SK-N-SH (cell line): ENCODE measurements at regions not wholly inside any gene's neighbourhood (a gene's known extent, or its start where the extent isn't known, plus 50 kb on each side); places are given as distances from the start of the nearest gene placed in this dataset.

ENCODE experiments used
- CTCF ChIA-PET: fragments of 300-600, 350-600 bp; formaldehyde crosslinking; extraction: SDS; loops from one replicate; lab custom pipeline; 2021; lab: Yijun Ruan, JAX
- POLR2A ChIA-PET: fragments of 350-600 bp; sonication (Branson Sonifier 250); formaldehyde crosslinking; extraction: SDS; loops from one replicate; lab custom pipeline; 2020; ENCODE audit warnings: antibody characterized with exemption, inconsistent platforms; lab: Yijun Ruan, JAX
- DNase-seq: peaks from one replicate; pipeline ENCODE4 v3.0.0; 2012
- H2AFZ ChIP-seq: fragments of 200-600 bp; sonication (generic); 2 replicates; pipeline ENCODE4 v1.8.1; 2016; ENCODE audit warnings: antibody characterized with exemption, mild to moderate bottlenecking, low read depth
- H3F3A ChIP-seq: fragments of 200-600 bp; sonication (generic); replicated peaks from 2 replicates; pipeline ENCODE3; 2016; ENCODE audit warnings: antibody characterized with exemption, mild to moderate bottlenecking; ENCODE audit not compliant: insufficient read depth
- H3K27ac ChIP-seq, 2 experiments: fragments of 200-500 bp in 1 of 2; fragments of 200-600 bp in 1 of 2; sonication (Bioruptor generic) in 1 of 2; sonication (generic), shearing (Covaris generic) in 1 of 2; 2 replicates each; pipeline versions ENCODE4 v1.5.1 to v1.6.1; 2014 to 2016; ENCODE audit warnings: low read depth in 2 of 2, inconsistent platforms in 1 of 2, low read length in 1 of 2, mild to moderate bottlenecking in 1 of 2, mixed read lengths in 1 of 2
- H3K27me3 ChIP-seq: fragments of 200-600 bp; sonication (generic), shearing (Covaris generic); 2 replicates; pipeline ENCODE4 v1.6.1; 2016; ENCODE audit warnings: mixed run types; ENCODE audit not compliant: insufficient read depth
- H3K36me3 ChIP-seq, 2 experiments: fragments of 200-500 bp in 1 of 2; fragments of 200-600 bp in 1 of 2; sonication (Bioruptor generic) in 1 of 2; sonication (generic) in 1 of 2; replicated peaks in 1 of 2; 2 replicates each; pipeline versions ENCODE3 to v1.5.1; 2014 to 2016; ENCODE audit warnings: low read length in 1 of 2, mild to moderate bottlenecking in 1 of 2; ENCODE audit not compliant: insufficient read depth in 2 of 2, control insufficient read depth in 1 of 2
- H3K4me1 ChIP-seq, 2 experiments: fragments of 200-500 bp in 1 of 2; fragments of 200-600 bp in 1 of 2; sonication (Bioruptor generic) in 1 of 2; sonication (generic), shearing (Covaris generic) in 1 of 2; 2 replicates each; pipeline versions ENCODE4 v1.5.1 to v1.6.1; 2014 to 2016; ENCODE audit warnings: low read depth in 1 of 2, low read length in 1 of 2, mixed run types in 1 of 2; ENCODE audit not compliant: insufficient read depth in 2 of 2, control insufficient read depth in 1 of 2
- H3K4me2 ChIP-seq: fragments of 200-600 bp; sonication (generic), shearing (Covaris generic); 2 replicates; pipeline ENCODE4 v1.6.1; 2017; ENCODE audit warnings: mixed run types
- H3K4me3 ChIP-seq, 2 experiments: fragments of 200-500 bp in 1 of 2; fragments of 200-600 bp in 1 of 2; sonication (Bioruptor generic) in 1 of 2; sonication (generic), shearing (Covaris generic) in 1 of 2; 2 replicates each; pipeline versions ENCODE4 v1.5.1 to v1.8.1; 2014 to 2016; ENCODE audit warnings: low read depth in 2 of 2, inconsistent platforms in 1 of 2, low read length in 1 of 2, mild to moderate bottlenecking in 1 of 2, mixed read lengths in 1 of 2, moderate library complexity in 1 of 2
- H3K79me2 ChIP-seq: fragments of 200-600 bp; sonication (generic); 2 replicates; pipeline ENCODE4 v1.8.1; 2017; ENCODE audit warnings: mild to moderate bottlenecking; ENCODE audit not compliant: insufficient read depth
- H3K9ac ChIP-seq: fragments of 200-600 bp; sonication (generic); 2 replicates; pipeline ENCODE4 v1.6.1; 2017; ENCODE audit warnings: mixed run types
- H3K9me2 ChIP-seq: fragments of 200-600 bp; sonication (generic); 2 replicates; pipeline ENCODE4 v1.6.1; 2017; ENCODE audit warnings: mixed run types
- H3K9me3 ChIP-seq: fragments of 200-600 bp; sonication (generic); 2 replicates; pipeline ENCODE4 v1.6.1; 2017; ENCODE audit warnings: mixed run types, mild to moderate bottlenecking, moderate library complexity
- H4K20me1 ChIP-seq: fragments of 200-600 bp; sonication (generic); 2 replicates; pipeline ENCODE4 v1.6.1; 2017; ENCODE audit warnings: mild to moderate bottlenecking, mixed run types; ENCODE audit not compliant: insufficient read depth
- ELF1 ChIP-seq: IDR thresholded peaks from 2 replicates; pipeline ENCODE4 v1.4.0; 2012
- EP300 ChIP-seq, 2 experiments: IDR thresholded peaks; 2 replicates each; pipeline versions ENCODE4 v1.4.0 to v1.6.1; 2012; ENCODE audit warnings: borderline replicate concordance in 1 of 2, low read depth in 1 of 2, low read length in 1 of 2
- FOSL2 ChIP-seq: IDR thresholded peaks from 2 replicates; pipeline ENCODE4 v1.4.0; 2012; ENCODE audit warnings: low read depth, mild to moderate bottlenecking, moderate library complexity, borderline replicate concordance
- FOXJ3 ChIP-seq: sonication (generic); formaldehyde crosslinking; IDR thresholded peaks from 2 replicates; pipeline ENCODE4 v1.5.1; 2020; ENCODE audit warnings: mild to moderate bottlenecking, missing genetic modification reagents
- FOXM1 ChIP-seq: IDR thresholded peaks from 2 replicates; pipeline ENCODE4 v1.4.0; 2012; ENCODE audit warnings: low read depth, mild to moderate bottlenecking
- GABPA ChIP-seq: IDR thresholded peaks from 2 replicates; pipeline ENCODE4 v1.4.0; 2012; ENCODE audit warnings: low read depth, mild to moderate bottlenecking
- POLR2AphosphoS5 ChIP-seq: IDR thresholded peaks from 2 replicates; pipeline ENCODE4 v1.6.1; 2012; ENCODE audit warnings: low read depth, low read length
- RCOR1 ChIP-seq: fragments of 150-350 bp; IDR thresholded peaks from 2 replicates; pipeline ENCODE4 v1.6.1; 2017; ENCODE audit warnings: antibody characterized with exemption, low read length
- RFX5 ChIP-seq: IDR thresholded peaks from 2 replicates; pipeline ENCODE4 v1.6.1; 2012; ENCODE audit warnings: mild to moderate bottlenecking, improper control_type of control experiment, low read length
- RXRA ChIP-seq: IDR thresholded peaks from 2 replicates; pipeline ENCODE4 v1.4.0; 2012; ENCODE audit warnings: low read depth, mild to moderate bottlenecking, borderline replicate concordance
- SIN3A ChIP-seq: IDR thresholded peaks from 2 replicates; pipeline ENCODE4 v1.6.1; 2012; ENCODE audit warnings: low read depth, mild to moderate bottlenecking, low read length, moderate library complexity, borderline replicate concordance
- TAF1 ChIP-seq: IDR thresholded peaks from 2 replicates; pipeline ENCODE4 v1.6.1; 2012; ENCODE audit warnings: low read depth, mild to moderate bottlenecking, low read length, moderate library complexity, borderline replicate concordance
- TEAD4 ChIP-seq: IDR thresholded peaks from 2 replicates; pipeline ENCODE4 v1.4.0; 2012; ENCODE audit warnings: mild to moderate bottlenecking, borderline replicate concordance; ENCODE audit not compliant: insufficient read depth
- YY1 ChIP-seq: IDR thresholded peaks from 2 replicates; pipeline ENCODE4 v1.4.0; 2012; ENCODE audit warnings: low read depth, mild to moderate bottlenecking
- WGBS: methylation state at CpG from one replicate; pipeline ENCODE4 v1.1.6; 2017; ENCODE audit warnings: low lambda C conversion rate; 5-methylcytosine and 5-hydroxymethylcytosine counted together
- TF ChIP-seq, protein P1 (sequence below): fragments of 150-350 bp; IDR thresholded peaks from 2 replicates; pipeline ENCODE4 v1.6.1; 2017; ENCODE audit warnings: antibody characterized with exemption, low read length, low read depth, borderline replicate concordance
- TF ChIP-seq, protein P2 (sequence below): IDR thresholded peaks from 2 replicates; pipeline ENCODE4 v1.4.0; 2012; ENCODE audit warnings: low read depth, borderline replicate concordance

DNA sequence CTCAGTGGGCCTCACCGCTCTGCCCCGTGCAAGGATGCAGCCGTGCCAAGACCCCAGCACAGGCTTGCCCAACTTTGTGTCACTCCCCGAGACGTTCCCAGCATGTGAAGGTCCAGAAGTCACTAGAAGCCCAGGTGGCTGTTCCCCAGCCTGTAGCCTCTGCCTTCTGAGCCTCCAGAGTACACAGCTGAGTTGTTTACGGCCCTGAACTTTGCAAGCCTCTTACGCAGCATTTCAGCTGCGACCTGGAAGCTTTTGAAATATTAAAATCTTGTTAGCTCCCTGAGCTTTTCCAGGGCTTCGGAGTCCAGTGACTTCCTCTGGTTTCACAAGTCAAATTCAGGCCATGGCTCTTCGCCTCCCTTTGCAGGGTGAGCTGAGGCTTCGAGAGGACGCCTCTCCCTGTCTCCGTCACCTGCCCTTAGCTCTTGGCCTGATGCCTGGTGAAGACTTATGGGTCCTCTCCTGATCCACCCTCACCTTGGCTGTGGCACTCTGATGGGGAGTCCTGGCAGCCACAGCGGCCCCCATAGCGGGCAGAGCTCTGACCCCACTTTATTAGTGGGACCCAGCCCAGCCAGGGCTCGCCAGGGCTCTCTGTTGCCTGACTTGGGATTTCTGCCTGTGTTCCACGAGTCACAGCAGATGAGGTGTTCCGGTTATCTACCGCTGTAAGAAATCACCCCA, 76.5 kb upstream of the HPCAL1 start:
- Histone ChIP-seq H3K9me2 (no peaks in the 10 kb centered on the region), H3K4me3 (no peak overlapping the region), H3F3A (no peaks in the 10 kb centered on the region), H3K4me2 (no peak overlapping the region), H3K27ac (no peak overlapping the region), H3K27me3 (no peaks in the 10 kb centered on the region), H3K9ac (no peak overlapping the region), H3K4me1 (no peaks in the 10 kb centered on the region; a peak in 1 of 4 replicates), H3K9me3 (no peaks in the 10 kb centered on the region), H2AFZ (no peak overlapping the region), H3K36me3 (no peaks in the 10 kb centered on the region), H3K79me2 (no peaks in the 10 kb centered on the region), H4K20me1 (no peaks in the 10 kb centered on the region)
- WGBS, result 86% methylated on average over 16 of the region's 19 CpGs
- POLR2A ChIA-PET, result no interaction called here
- CTCF ChIA-PET, result no interaction called here
- DNase-seq, result no peak
- TF ChIP-seq POLR2AphosphoS5 (no peak), ELF1 (no peak), TAF1 (no peak), YY1 (no peak), RFX5 (no peak), RXRA (no peak), EP300 (IDR thresholded peaks at IDR 0.05; ENCODE audit: borderline replicate concordance in 1 of 2, low read depth in 1 of 2, low read length in 1 of 2) (no peak)

DNA sequence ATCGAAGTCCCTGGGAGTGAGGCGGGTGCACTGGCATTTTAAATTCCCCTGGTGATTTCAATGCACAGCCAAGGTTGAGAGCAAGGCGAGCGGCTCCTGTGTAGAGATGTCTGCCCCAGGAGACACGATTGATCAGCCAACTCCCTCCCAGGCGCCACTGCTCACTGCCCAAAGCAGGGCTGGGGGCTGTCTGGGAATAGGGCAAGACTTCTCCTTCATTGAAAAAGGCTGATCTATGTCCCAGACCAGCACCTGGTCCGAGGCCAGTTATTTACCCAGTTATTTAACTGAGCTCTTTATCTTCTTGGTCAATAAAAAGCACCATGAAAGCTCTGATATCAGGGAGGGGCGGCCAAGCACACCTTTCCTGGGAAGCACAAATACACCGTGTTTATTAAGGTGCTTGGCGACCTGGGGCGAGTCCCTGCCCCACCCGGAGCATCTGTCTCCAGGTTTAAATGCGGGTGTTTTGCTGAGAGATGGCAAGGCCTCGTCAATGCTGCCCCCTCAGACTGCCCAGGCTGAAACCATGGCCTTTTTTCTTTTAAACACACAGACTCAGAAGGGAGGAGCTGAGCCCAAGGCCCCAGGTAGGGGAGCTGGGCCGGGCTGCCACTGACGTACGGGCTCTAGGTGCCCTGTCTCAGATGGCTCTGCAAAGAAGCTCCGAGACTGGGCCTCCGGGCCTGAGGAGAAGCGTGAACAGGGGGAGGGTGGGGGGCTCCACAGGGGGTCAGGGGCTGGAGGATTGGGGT, 73.9 kb upstream of the HPCAL1 start:
- TF ChIP-seq RXRA, result no peak
- no peaks in the 10 kb centered on the region; a peak in 1 of 4 replicates for H3K4me1 ChIP-seq
- H3K9me2 ChIP-seq, result no peaks in the 10 kb centered on the region
- H3F3A ChIP-seq, result no peaks in the 10 kb centered on the region
- no peaks in the 10 kb centered on the region for H4K20me1 ChIP-seq
- H3K79me2 ChIP-seq, result no peaks in the 10 kb centered on the region
- no peak overlapping the region for H3K9ac ChIP-seq
- POLR2A ChIA-PET, result no interaction called here
- H3K9me3 ChIP-seq, result no peaks in the 10 kb centered on the region
- CTCF ChIA-PET, result interaction anchor here (0.6 to 3.9 kb wide), 7 partner anchors 9 to 180 kb away, joined by 3 to 13 read pairs (median 3); partner anchors contain the start of gene HPCAL1
- H3K27ac ChIP-seq, result no peak overlapping the region
- no peak overlapping the region for H3K4me3 ChIP-seq
- H3K36me3 ChIP-seq, result no peaks in the 10 kb centered on the region
- H2AFZ ChIP-seq, result no peak overlapping the region
- WGBS, result 82% methylated on average over 20 of the region's 20 CpGs
- no peak overlapping the region for H3K4me2 ChIP-seq
- no peaks in the 10 kb centered on the region for H3K27me3 ChIP-seq
- no peak for DNase-seq

DNA sequence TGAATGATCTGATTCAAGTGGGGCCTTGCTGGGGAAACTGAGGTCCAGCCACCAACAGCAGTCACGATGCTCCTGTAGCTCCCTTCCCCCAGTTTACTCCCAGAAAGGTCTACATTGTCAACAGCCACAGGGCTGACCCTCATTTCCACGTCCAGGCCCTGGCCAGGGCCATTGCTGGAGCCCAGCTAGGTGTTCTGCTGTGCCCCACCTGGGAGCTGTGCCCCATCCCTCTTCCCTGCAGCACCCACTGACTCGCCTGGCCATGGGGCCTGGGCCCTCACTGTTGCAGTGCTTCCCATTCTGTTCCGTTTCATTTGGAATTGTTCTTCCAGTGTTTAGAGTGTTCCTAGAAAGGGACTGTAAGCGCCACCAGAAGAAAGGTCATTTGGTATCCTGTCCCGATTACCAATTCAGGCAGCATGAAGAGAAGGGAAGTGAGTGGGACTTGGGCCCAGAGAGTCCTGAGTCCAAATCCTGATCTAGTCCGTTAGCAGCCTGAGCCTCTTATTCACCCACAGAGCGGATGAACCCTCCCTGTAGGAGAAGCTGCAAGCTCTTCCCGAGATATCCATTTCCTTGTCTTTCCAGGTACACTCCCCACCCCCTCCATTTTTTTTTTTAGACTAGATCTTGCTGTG, 73.1 kb upstream of the HPCAL1 start:
- no peaks in the 10 kb centered on the region for H4K20me1 ChIP-seq
- DNase-seq, result no peak
- H2AFZ ChIP-seq, result no peak overlapping the region
- H3K9me2 ChIP-seq, result no peaks in the 10 kb centered on the region
- no peaks in the 10 kb centered on the region for H3F3A ChIP-seq
- H3K27me3 ChIP-seq, result no peaks in the 10 kb centered on the region
- H3K27ac ChIP-seq, result no peak overlapping the region
- CTCF ChIA-PET, result interaction anchor here (0.6 to 3.9 kb wide), 6 partner anchors 8 to 205 kb away, joined by 3 to 13 read pairs (median 3); no protein-coding TSS in a partner anchor
- no peak overlapping the region for H3K4me2 ChIP-seq
- no peak overlapping the region for H3K9ac ChIP-seq
- H3K9me3 ChIP-seq, result no peaks in the 10 kb centered on the region
- no peak overlapping the region for H3K4me3 ChIP-seq
- POLR2A ChIA-PET, result no interaction called here
- WGBS, result 74% methylated on average over 9 of the region's 9 CpGs
- H3K4me1 ChIP-seq, result no peaks in the 10 kb centered on the region; a peak in 1 of 4 replicates
- H3K79me2 ChIP-seq, result no peaks in the 10 kb centered on the region
- no peaks in the 10 kb centered on the region for H3K36me3 ChIP-seq
- no peak for TF ChIP-seq RFX5
- TF ChIP-seq, protein P1, sequence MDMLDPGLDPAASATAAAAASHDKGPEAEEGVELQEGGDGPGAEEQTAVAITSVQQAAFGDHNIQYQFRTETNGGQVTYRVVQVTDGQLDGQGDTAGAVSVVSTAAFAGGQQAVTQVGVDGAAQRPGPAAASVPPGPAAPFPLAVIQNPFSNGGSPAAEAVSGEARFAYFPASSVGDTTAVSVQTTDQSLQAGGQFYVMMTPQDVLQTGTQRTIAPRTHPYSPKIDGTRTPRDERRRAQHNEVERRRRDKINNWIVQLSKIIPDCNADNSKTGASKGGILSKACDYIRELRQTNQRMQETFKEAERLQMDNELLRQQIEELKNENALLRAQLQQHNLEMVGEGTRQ, result no peak
- no peak for TF ChIP-seq FOSL2
- no peak for TF ChIP-seq POLR2AphosphoS5
- TF ChIP-seq RCOR1, result no peak
- TF ChIP-seq FOXJ3, result no peak
- no peak for TF ChIP-seq FOXM1
- no peak for TF ChIP-seq SIN3A
- TF ChIP-seq GABPA, result no peak
- TF ChIP-seq, protein P2, sequence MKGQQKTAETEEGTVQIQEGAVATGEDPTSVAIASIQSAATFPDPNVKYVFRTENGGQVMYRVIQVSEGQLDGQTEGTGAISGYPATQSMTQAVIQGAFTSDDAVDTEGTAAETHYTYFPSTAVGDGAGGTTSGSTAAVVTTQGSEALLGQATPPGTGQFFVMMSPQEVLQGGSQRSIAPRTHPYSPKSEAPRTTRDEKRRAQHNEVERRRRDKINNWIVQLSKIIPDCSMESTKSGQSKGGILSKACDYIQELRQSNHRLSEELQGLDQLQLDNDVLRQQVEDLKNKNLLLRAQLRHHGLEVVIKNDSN, result no peak
- TF ChIP-seq TEAD4, result no peak
